ENCODE measurements at regions not wholly inside any gene's neighbourhood (a gene's known extent, or its start where the extent isn't known, plus 50 kb on each side); places are given as distances from the start of the nearest gene placed in this dataset.

GRCh38 chr9:11558043-11558442 is 945.2 kb upstream of the PTPRD start:
- ATAC-seq (no peak), DNase-seq (no peak)
- Histone ChIP-seq H3K9me3 (no peaks in the 10 kb centered on the region), H3K4me1 (no peaks in the 10 kb centered on the region), H3K27ac (no peak overlapping the region), H3K36me3 (no peaks in the 10 kb centered on the region), H3K27me3 (no peaks in the 10 kb centered on the region), H3K4me3 (no peak overlapping the region)
- intact Hi-C loops (cut with DNase I), result no loop called here
- TF ChIP-seq, protein P1, sequence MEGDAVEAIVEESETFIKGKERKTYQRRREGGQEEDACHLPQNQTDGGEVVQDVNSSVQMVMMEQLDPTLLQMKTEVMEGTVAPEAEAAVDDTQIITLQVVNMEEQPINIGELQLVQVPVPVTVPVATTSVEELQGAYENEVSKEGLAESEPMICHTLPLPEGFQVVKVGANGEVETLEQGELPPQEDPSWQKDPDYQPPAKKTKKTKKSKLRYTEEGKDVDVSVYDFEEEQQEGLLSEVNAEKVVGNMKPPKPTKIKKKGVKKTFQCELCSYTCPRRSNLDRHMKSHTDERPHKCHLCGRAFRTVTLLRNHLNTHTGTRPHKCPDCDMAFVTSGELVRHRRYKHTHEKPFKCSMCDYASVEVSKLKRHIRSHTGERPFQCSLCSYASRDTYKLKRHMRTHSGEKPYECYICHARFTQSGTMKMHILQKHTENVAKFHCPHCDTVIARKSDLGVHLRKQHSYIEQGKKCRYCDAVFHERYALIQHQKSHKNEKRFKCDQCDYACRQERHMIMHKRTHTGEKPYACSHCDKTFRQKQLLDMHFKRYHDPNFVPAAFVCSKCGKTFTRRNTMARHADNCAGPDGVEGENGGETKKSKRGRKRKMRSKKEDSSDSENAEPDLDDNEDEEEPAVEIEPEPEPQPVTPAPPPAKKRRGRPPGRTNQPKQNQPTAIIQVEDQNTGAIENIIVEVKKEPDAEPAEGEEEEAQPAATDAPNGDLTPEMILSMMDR (IDR thresholded peaks at IDR 0.05), result no peak

GRCh38 chr9:11559001-11559776 is 946.4 kb upstream of the PTPRD start:
- Histone ChIP-seq H3K4me3 (no peak overlapping the region), H3K27me3 (no peaks in the 10 kb centered on the region), H3K4me1 (no peaks in the 10 kb centered on the region), H3K36me3 (no peaks in the 10 kb centered on the region), H3K9me3 (no peaks in the 10 kb centered on the region), H3K27ac (no peak overlapping the region)
- TF ChIP-seq, protein P1 (IDR thresholded peaks at IDR 0.05), result no peak
- DNase-seq (no peak), ATAC-seq (no peak)
- intact Hi-C loops (cut with DNase I), result no loop called here

- TF ChIP-seq, protein P1 (IDR thresholded peaks at IDR 0.05), result no peak
- Histone ChIP-seq H3K9me3 (no peaks in the 10 kb centered on the region), H3K27me3 (no peaks in the 10 kb centered on the region), H3K36me3 (no peaks in the 10 kb centered on the region), H3K4me3 (no peak overlapping the region), H3K4me1 (no peaks in the 10 kb centered on the region), H3K27ac (no peak overlapping the region)
- ATAC-seq, result no peak
- intact Hi-C loops (cut with DNase I), result no loop called here
- no peak for DNase-seq
Measured at GRCh38 chr9:11577522-11577921, 964.7 kb upstream of the PTPRD start.

- H3K36me3 ChIP-seq, result no peaks in the 10 kb centered on the region
- no peak overlapping the region for H3K27ac ChIP-seq
- DNase-seq (no peak), ATAC-seq (no peak)
- H3K27me3 ChIP-seq, result no peaks in the 10 kb centered on the region
- TF ChIP-seq, protein P1 (IDR thresholded peaks at IDR 0.05), result no peak
- no peaks in the 10 kb centered on the region for H3K9me3 ChIP-seq
- intact Hi-C loops (cut with DNase I), result no loop called here
- H3K4me3 ChIP-seq, result no peak overlapping the region
- H3K4me1 ChIP-seq, result no peaks in the 10 kb centered on the region
Measured at GRCh38 chr9:11595756-11596155, 983.0 kb upstream of the PTPRD start.

- H3K9me3 ChIP-seq, result peaks cover 0 to 6% of the 10 kb centered on the region in 2 donors
- ATAC-seq, result no peak
- no peaks in the 10 kb centered on the region for H3K4me1 ChIP-seq
- TF ChIP-seq, protein P1 (IDR thresholded peaks at IDR 0.05), result no peak
- intact Hi-C loops (cut with DNase I), result no loop called here
- no peaks in the 10 kb centered on the region for H3K36me3 ChIP-seq
- H3K27ac ChIP-seq, result no peak overlapping the region
- DNase-seq, result peak in 1 of 4 donors; percentile 77
- H3K27me3 ChIP-seq, result no peaks in the 10 kb centered on the region
- no peak overlapping the region for H3K4me3 ChIP-seq
Measured at GRCh38 chr9:11618241-11618805, 1005.5 kb upstream of the PTPRD start.

Data from left lung (tissue), 4 donors.